Superior temporal gyrus (tissue), 1 donor: ENCODE measurements at regions not wholly inside any gene's neighbourhood (a gene's known extent, or its start where the extent isn't known, plus 50 kb on each side); places are given as distances from the start of the nearest gene placed in this dataset.
A peak's percentile ranks its signal among the peaks of the same experiment; 100 is the strongest.

ENCODE experiments used
- DNase-seq: peaks from one replicate; pipeline ENCODE4 v3.0.0-alpha.2; 2016; ENCODE audit errors: extremely low spot score

GRCh38 chr13:107339209-107339608 lies 771.3 kb upstream of the ARGLU1 start:
- no peak for DNase-seq

GRCh38 chr13:107332188-107332587 lies 764.3 kb upstream of the ARGLU1 start:
- DNase-seq, result no peak

DNA sequence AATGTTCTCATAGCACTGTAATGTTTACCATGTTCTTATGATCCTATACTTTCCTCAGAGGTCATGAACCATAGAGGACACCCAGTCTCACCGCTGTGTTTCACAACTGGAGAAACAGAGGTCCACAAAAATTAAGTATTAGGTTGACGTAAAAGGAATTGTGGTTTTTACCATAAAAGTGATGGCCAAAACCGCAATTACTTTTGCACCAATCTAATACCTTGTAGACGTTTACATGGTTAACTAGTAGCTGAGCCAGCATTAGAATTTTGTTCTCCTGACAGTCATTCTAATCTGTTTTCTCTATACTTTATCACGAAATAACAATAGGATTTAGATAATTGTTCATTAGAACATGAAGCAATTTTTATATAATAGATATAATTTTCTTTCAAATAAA lies 763.4 kb upstream of the ARGLU1 start:
- no peak for DNase-seq

GRCh38 chr13:107330484-107330883 lies 762.5 kb upstream of the ARGLU1 start:
- no peak for DNase-seq

- no peak for DNase-seq
Measured at GRCh38 chr13:107329991-107330390, 762.1 kb upstream of the ARGLU1 start.

GRCh38 chr13:107324416-107325204 lies 756.7 kb upstream of the ARGLU1 start:
- no peak for DNase-seq

DNA sequence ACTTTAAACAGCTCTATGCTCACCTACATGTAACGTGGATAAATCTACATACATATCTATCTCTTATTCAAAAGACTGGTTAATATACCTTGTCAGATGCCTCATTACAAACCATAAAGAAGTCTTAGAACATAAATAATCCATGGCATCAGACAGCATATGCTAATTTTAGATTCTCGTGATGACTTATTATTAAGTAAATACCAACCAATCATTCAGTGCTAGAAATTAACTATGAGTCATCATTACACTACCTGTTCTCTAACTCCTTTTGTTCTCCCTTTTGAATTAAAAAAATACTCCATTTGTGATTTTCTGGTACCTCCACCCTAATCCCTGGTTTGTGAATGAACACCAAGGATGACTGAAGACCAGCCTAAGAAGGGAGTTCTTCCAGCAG lies 754.3 kb upstream of the ARGLU1 start:
- no peak for DNase-seq

GRCh38 chr13:107305178-107305577 lies 737.2 kb upstream of the ARGLU1 start:
- DNase-seq, result no peak

GRCh38 chr13:107301724-107302374 lies 733.9 kb upstream of the ARGLU1 start:
- no peak for DNase-seq

DNA sequence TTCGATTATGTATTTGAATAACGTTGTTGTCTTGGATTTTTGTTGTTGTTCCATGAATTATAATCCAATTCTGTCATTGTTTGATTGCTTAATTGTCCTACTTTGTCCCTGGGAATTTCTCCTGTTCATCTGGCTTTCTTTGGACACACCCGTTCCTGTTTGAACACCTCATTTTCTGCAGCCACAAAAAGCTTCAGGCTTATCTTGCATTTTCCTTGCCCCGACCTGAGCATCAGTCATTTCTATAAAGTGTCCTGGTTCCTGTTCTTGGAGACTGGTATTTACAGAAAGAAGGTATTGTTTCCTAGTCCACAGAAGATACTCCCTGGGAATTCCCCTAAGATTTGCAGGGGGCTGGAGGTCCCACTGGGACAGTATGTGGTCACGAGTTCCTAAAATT lies 731.8 kb upstream of the ARGLU1 start:
- DNase-seq, result no peak

DNA sequence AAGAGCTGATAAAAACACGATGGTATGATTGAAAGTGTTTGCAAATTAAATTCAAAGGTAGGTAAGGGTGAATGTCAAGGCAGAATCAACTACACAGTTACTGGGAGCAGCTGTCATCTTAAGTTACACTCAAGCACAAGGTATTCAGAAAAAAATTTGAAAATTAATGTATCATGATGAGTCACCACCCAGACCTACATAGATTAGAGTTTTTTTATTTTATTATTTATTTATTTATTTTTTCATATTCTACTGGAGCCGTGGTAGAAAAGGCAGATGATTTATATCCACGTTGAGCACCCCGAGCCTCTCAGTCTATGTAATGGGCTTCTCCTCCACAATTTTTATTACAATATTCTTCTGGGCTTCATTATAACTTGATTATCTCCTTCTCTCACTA lies 728.9 kb upstream of the ARGLU1 start:
- DNase-seq, result no peak

DNA sequence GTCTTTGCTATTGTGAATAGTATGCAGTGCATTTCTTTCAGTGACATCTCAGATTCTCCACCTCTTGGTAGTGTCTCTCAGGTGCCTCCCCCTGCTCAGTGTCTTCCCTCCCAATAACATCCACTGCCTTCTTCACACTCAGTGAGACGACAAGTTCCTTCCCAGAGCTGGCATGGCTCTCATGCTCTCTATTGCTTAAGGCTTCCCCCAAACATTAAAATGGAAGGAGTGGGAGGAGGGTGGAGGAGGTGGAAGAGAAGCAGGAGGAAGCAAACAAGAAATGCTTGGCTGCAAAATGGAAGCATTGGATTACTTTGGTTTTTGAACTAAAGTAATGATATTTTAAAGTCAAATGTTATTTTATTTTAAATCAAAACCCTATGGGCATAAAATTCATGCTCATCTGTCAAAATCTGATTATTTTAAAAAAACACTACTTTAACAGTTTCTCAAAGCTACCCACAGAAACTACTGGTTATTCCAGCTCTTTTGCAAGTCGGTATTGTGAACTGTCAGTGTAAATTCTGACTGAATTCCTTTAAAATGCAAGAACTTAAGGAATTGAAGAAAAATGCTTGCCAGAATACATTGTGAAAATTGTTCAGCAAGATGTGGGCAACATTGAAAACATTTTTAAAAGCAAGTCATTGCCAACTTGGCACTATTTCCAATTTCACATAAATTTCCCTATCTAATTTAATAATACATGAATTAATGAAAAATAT lies 727.6 kb upstream of the ARGLU1 start:
- no peak for DNase-seq

- peak; percentile 27 for DNase-seq
Measured at GRCh38 chr13:107293924-107294323, 726.0 kb upstream of the ARGLU1 start.

- DNase-seq, result no peak
Measured at GRCh38 chr13:107291875-107292274, 723.9 kb upstream of the ARGLU1 start.

- no peak for DNase-seq
Measured at GRCh38 chr13:107289540-107289939, 721.6 kb upstream of the ARGLU1 start.

GRCh38 chr13:107284173-107284572 lies 716.2 kb upstream of the ARGLU1 start:
- no peak for DNase-seq

DNA sequence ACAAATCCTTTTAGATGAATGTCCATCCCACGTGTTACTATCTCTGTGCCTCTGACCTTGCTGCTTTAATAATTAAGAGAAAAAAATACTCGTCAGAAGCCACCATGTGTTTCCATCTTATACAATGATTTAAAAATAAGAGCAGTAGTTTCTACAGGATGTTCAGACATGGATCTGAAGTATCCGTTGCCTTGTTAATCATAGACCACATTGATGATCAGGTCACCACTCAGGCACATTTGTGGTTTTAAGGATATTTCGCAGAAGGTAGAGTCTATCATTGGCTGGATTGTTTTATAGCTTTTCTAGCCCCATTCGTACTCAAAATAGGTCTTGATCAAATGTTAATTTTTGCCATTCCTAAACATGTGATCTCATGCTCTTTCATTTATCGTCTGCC lies 710.0 kb upstream of the ARGLU1 start:
- no peak for DNase-seq

DNA sequence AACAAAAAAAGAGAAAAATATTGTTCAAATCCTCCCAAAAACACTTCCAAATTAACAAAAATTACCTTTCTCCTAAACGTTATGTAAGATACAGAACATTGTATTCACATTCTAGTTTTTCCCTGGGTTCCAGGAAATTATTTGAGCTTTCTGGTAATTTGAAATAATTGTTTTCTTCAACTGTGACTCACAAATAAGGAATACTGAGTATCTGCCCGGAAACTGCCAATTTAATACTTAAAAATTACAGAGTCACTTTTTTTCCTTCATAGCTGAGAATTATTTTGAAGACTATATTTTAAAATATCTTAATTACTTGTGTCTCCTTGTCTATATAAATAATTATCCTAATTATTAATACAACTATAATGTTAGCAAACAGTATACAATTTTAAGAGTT lies 709.0 kb upstream of the ARGLU1 start:
- DNase-seq, result no peak

DNA sequence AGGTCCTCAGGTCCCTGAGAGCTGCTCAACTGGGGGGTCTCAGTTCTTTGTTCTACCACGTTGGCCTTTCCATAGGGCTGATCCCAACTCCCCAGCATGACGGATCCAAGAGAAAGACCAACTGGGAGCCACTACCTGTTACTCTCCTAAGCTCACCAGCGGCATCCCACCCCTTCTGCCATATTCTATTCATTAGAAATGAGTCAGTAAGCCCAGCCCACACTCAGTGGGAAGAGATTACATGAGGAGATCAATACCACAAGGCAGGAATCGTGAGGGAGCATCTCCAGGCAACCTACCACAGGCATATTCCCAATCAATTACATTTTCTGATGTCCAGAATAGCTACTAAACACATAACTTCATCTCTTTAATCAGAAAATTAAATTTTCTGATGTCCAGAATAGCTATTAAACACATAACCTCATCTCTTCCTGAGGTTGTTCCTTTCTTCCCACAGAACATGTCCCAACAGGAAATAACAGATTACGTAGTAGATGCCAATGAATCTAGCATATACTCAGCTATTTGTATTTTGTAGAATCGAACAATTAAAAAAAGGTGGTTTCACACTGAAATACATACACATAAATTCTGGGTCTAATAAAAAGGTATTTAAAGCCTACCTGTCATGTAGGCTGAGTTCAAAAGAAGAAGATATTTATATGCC lies 708.1 kb upstream of the ARGLU1 start:
- DNase-seq, result no peak

- no peak for DNase-seq
Measured at GRCh38 chr13:107275312-107275711, 707.4 kb upstream of the ARGLU1 start.

- no peak for DNase-seq
Measured at GRCh38 chr13:107271227-107271626, 703.3 kb upstream of the ARGLU1 start.

DNA sequence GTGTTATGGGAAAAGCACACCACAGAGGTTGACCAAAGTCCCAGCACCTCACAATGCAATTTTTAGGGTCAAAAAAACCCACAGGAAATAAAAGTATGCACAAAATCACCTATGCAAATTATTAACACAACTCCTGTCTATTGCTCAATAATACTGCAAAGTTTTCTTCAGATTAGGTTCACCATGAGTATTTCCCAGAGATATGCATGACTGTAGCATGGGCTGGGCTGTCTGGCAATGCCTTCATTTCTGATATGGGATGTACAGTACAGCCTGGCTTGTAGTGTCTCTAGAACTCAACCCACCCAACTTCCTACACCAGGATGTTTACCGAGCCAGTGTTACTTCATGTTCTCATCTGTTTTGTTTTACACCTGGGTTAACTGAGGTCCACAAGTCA lies 698.7 kb upstream of the ARGLU1 start:
- no peak for DNase-seq
